H1 (cell line): ENCODE measurements at regions not wholly inside any gene's neighbourhood (a gene's known extent, or its start where the extent isn't known, plus 50 kb on each side); places are given as distances from the start of the nearest gene placed in this dataset.

ENCODE experiments used
- CBX5 ChIP-seq: fragments of 300-800, 300-1000 bp; sonication (generic); IDR thresholded peaks from 2 replicates; pipeline ENCODE4 v1.7.1; 2016; ENCODE audit warnings: antibody characterized with exemption, low read length, low read depth
- CHD2 ChIP-seq: IDR thresholded peaks from 2 replicates; pipeline ENCODE4 v1.6.1; 2012; ENCODE audit warnings: low read length, improper control_type of control experiment
- EP300 ChIP-seq, 2 experiments: IDR thresholded peaks; 1 replicate in 1 of 2; 2 replicates in 1 of 2; pipeline ENCODE4 v1.6.1; 2011 to 2012; ENCODE audit warnings: low read depth in 2 of 2, low read length in 2 of 2, mild to moderate bottlenecking in 2 of 2, borderline replicate concordance in 1 of 2, inconsistent platforms in 1 of 2, moderate library complexity in 1 of 2
- FOSL1 ChIP-seq: IDR thresholded peaks from 2 replicates; pipeline ENCODE4 v1.6.1; 2011; ENCODE audit warnings: mild to moderate bottlenecking, low read depth, low read length, moderate library complexity; ENCODE audit not compliant: insufficient read depth
- GABPA ChIP-seq: IDR thresholded peaks from 2 replicates; pipeline ENCODE4 v1.6.1; 2011; ENCODE audit warnings: mild to moderate bottlenecking, low read length, moderate library complexity, borderline replicate concordance; ENCODE audit not compliant: insufficient read depth
- GTF2F1 ChIP-seq: IDR thresholded peaks from 2 replicates; pipeline ENCODE4 v1.6.1; 2012; ENCODE audit warnings: low read depth, low read length, improper control_type of control experiment, borderline replicate concordance
- JUND ChIP-seq: IDR thresholded peaks from 2 replicates; pipeline ENCODE4 v1.6.1; 2011; ENCODE audit warnings: mild to moderate bottlenecking, improper control_type of control experiment, low read length
- RAD21 ChIP-seq, 2 experiments: IDR thresholded peaks in 1 of 2; conservative IDR thresholded peaks in 1 of 2; 2 replicates each; pipeline ENCODE4 v1.6.1; 2011; ENCODE audit warnings: low read depth in 2 of 2, low read length in 2 of 2, improper control_type of control experiment in 1 of 2, inconsistent platforms in 1 of 2, mild to moderate bottlenecking in 1 of 2, moderate library complexity in 1 of 2
- RBBP5 ChIP-seq: IDR thresholded peaks from 2 replicates; pipeline ENCODE4 v1.7.1; 2012; ENCODE audit warnings: low read depth, mild to moderate bottlenecking, inconsistent platforms, low read length, moderate library complexity, borderline replicate concordance
- SP2 ChIP-seq: IDR thresholded peaks from 2 replicates; pipeline ENCODE4 v1.6.1; 2012; ENCODE audit warnings: mild to moderate bottlenecking, low read length, inconsistent platforms
- SRF ChIP-seq: IDR thresholded peaks from 2 replicates; pipeline ENCODE4 v1.6.1; 2011; ENCODE audit warnings: mild to moderate bottlenecking, low read depth, low read length, moderate library complexity
- TF ChIP-seq, protein P1 (sequence below): fragments of 300-600 bp; sonication (generic); IDR thresholded peaks from 2 replicates; pipeline ENCODE4 v1.7.1; 2012; ENCODE audit warnings: low read length, moderate library complexity, mild to moderate bottlenecking, inconsistent platforms; ENCODE audit not compliant: insufficient replicate concordance

- TF ChIP-seq, protein P1, sequence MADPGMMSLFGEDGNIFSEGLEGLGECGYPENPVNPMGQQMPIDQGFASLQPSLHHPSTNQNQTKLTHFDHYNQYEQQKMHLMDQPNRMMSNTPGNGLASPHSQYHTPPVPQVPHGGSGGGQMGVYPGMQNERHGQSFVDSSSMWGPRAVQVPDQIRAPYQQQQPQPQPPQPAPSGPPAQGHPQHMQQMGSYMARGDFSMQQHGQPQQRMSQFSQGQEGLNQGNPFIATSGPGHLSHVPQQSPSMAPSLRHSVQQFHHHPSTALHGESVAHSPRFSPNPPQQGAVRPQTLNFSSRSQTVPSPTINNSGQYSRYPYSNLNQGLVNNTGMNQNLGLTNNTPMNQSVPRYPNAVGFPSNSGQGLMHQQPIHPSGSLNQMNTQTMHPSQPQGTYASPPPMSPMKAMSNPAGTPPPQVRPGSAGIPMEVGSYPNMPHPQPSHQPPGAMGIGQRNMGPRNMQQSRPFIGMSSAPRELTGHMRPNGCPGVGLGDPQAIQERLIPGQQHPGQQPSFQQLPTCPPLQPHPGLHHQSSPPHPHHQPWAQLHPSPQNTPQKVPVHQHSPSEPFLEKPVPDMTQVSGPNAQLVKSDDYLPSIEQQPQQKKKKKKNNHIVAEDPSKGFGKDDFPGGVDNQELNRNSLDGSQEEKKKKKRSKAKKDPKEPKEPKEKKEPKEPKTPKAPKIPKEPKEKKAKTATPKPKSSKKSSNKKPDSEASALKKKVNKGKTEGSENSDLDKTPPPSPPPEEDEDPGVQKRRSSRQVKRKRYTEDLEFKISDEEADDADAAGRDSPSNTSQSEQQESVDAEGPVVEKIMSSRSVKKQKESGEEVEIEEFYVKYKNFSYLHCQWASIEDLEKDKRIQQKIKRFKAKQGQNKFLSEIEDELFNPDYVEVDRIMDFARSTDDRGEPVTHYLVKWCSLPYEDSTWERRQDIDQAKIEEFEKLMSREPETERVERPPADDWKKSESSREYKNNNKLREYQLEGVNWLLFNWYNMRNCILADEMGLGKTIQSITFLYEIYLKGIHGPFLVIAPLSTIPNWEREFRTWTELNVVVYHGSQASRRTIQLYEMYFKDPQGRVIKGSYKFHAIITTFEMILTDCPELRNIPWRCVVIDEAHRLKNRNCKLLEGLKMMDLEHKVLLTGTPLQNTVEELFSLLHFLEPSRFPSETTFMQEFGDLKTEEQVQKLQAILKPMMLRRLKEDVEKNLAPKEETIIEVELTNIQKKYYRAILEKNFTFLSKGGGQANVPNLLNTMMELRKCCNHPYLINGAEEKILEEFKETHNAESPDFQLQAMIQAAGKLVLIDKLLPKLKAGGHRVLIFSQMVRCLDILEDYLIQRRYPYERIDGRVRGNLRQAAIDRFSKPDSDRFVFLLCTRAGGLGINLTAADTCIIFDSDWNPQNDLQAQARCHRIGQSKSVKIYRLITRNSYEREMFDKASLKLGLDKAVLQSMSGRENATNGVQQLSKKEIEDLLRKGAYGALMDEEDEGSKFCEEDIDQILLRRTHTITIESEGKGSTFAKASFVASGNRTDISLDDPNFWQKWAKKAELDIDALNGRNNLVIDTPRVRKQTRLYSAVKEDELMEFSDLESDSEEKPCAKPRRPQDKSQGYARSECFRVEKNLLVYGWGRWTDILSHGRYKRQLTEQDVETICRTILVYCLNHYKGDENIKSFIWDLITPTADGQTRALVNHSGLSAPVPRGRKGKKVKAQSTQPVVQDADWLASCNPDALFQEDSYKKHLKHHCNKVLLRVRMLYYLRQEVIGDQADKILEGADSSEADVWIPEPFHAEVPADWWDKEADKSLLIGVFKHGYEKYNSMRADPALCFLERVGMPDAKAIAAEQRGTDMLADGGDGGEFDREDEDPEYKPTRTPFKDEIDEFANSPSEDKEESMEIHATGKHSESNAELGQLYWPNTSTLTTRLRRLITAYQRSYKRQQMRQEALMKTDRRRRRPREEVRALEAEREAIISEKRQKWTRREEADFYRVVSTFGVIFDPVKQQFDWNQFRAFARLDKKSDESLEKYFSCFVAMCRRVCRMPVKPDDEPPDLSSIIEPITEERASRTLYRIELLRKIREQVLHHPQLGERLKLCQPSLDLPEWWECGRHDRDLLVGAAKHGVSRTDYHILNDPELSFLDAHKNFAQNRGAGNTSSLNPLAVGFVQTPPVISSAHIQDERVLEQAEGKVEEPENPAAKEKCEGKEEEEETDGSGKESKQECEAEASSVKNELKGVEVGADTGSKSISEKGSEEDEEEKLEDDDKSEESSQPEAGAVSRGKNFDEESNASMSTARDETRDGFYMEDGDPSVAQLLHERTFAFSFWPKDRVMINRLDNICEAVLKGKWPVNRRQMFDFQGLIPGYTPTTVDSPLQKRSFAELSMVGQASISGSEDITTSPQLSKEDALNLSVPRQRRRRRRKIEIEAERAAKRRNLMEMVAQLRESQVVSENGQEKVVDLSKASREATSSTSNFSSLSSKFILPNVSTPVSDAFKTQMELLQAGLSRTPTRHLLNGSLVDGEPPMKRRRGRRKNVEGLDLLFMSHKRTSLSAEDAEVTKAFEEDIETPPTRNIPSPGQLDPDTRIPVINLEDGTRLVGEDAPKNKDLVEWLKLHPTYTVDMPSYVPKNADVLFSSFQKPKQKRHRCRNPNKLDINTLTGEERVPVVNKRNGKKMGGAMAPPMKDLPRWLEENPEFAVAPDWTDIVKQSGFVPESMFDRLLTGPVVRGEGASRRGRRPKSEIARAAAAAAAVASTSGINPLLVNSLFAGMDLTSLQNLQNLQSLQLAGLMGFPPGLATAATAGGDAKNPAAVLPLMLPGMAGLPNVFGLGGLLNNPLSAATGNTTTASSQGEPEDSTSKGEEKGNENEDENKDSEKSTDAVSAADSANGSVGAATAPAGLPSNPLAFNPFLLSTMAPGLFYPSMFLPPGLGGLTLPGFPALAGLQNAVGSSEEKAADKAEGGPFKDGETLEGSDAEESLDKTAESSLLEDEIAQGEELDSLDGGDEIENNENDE: no peak
- TF ChIP-seq JUND (no peak), GABPA (no peak), SRF (no peak), FOSL1 (no peak), SP2 (no peak), RBBP5 (no peak), EP300 (IDR thresholded peaks at IDR 0.05; ENCODE audit: borderline replicate concordance in 1 of 2, low read depth in 2 of 2, low read length in 2 of 2) (no peak), CBX5 (no peak), RAD21 (IDR thresholded peaks at IDR 0.05 in 1 of 2, conservative IDR thresholded peaks at IDR 0.05 in 1 of 2; ENCODE audit: low read depth in 2 of 2, low read length in 2 of 2) (no peak), CHD2 (no peak), GTF2F1 (no peak)
Measured at GRCh38 chr6:165833355-165833754, 170.3 kb upstream of the PDE10A start (continued).
